DND-41 (cell line): ENCODE measurements at regions not wholly inside any gene's neighbourhood (a gene's known extent, or its start where the extent isn't known, plus 50 kb on each side); places are given as distances from the start of the nearest gene placed in this dataset.

Experiments
- ATAC-seq: fragments of 200-7000 bp; cut with Tn5 transposase; 3 replicates; pipeline ENCODE4 v1.9.1; 2021; ENCODE audit warnings: low read depth; ENCODE audit not compliant: insufficient read depth
- DNase-seq: peaks from one replicate; pipeline ENCODE4 v3.0.0-alpha.2; 2020
- H2AFZ ChIP-seq: 2 replicates; pipeline ENCODE4 v1.6.0; 2012; ENCODE audit warnings: low read depth, low read length
- H3K27ac ChIP-seq: 2 replicates; pipeline ENCODE4 v1.5.1; 2012; ENCODE audit warnings: low read length, inconsistent platforms
- H3K27me3 ChIP-seq: fragments of 200-600 bp; sonication (generic); 2 replicates; pipeline ENCODE4 v1.6.0; 2012; ENCODE audit warnings: low read length, mild to moderate bottlenecking, inconsistent platforms; ENCODE audit not compliant: insufficient read depth, poor library complexity
- H3K36me3 ChIP-seq: 2 replicates; pipeline ENCODE4 v1.5.1; 2012; ENCODE audit warnings: low read length, inconsistent platforms; ENCODE audit not compliant: insufficient read depth
- H3K4me1 ChIP-seq: 2 replicates; pipeline ENCODE4 v1.5.1; 2012; ENCODE audit warnings: mild to moderate bottlenecking, low read length; ENCODE audit not compliant: insufficient read depth
- H3K4me2 ChIP-seq: 2 replicates; pipeline ENCODE4 v1.6.0; 2012; ENCODE audit warnings: mild to moderate bottlenecking, moderate library complexity, low read length, inconsistent platforms; ENCODE audit not compliant: insufficient read depth
- H3K4me3 ChIP-seq, 2 experiments: fragments of 200-600 bp in 1 of 2; shearing (Covaris generic) in 1 of 2; 2 replicates each; pipeline ENCODE4 v1.5.1; 2012 to 2016; ENCODE audit warnings: inconsistent platforms in 2 of 2, low read length in 2 of 2, mild to moderate bottlenecking in 2 of 2, low read depth in 1 of 2, moderate library complexity in 1 of 2
- H3K79me2 ChIP-seq: 2 replicates; pipeline ENCODE4 v1.6.0; 2012; ENCODE audit warnings: low read length, inconsistent platforms; ENCODE audit not compliant: insufficient read depth
- H3K9ac ChIP-seq: 2 replicates; pipeline ENCODE4 v1.6.0; 2012; ENCODE audit warnings: low read depth, mild to moderate bottlenecking, inconsistent platforms, low read length, moderate library complexity
- H3K9me3 ChIP-seq: 2 replicates; pipeline ENCODE4 v1.5.1; 2012; ENCODE audit warnings: low read length, moderate library complexity, mild to moderate bottlenecking, inconsistent platforms; ENCODE audit not compliant: insufficient read depth, severe bottlenecking
- H4K20me1 ChIP-seq: 2 replicates; pipeline ENCODE4 v1.6.0; 2012; ENCODE audit warnings: low read length; ENCODE audit not compliant: insufficient read depth
- EZH2 ChIP-seq: IDR thresholded peaks from 3 replicates; pipeline ENCODE4 v1.6.1; 2012; ENCODE audit warnings: borderline replicate concordance, low read depth, mild to moderate bottlenecking, moderate library complexity, low read length, inconsistent platforms; ENCODE audit not compliant: severe bottlenecking
- TF ChIP-seq, protein P1 (sequence below): IDR thresholded peaks from 2 replicates; pipeline ENCODE4 v1.5.1; 2012; ENCODE audit warnings: borderline replicate concordance, low read length, moderate library complexity, mild to moderate bottlenecking; ENCODE audit not compliant: poor library complexity, severe bottlenecking; ENCODE audit errors: extremely low read depth

DNA sequence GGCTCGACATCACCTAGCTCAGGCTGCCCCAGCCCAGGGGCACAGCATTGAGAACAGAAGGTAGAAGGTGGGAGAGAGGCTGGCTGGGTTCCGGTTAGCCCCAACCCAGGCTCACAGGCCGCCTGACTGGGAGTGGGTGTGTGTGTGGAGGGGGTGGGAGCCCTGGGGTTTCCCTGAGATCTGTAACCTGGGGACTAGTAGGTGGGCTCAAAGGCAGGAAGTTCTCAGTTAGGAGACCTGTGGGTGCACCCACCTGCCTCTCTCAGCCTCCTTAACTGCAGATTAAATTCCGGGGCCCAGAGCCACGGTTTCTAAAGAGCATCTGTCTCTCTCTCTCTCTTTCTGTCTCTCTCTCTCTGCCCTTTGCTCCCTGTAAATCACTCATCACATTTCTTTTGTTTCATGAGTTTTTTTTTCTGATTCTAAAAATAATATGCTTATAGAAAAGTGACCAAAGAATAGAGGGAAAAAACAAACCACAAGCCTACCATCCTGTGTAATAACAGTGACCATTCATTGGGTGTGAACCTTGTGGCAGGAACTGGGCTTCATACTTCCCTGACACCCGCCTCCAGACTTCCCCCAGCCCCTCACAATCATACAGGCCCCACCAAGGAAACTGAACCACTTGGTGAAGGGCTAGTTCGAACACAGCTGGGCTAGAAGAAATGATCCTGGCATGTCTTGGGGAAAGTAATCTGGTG, 83.4 kb upstream of the SMNDC1 start:
- H3K79me2 ChIP-seq, result no peaks in the 10 kb centered on the region
- no peak overlapping the region for H3K27ac ChIP-seq
- H2AFZ ChIP-seq, result no peak overlapping the region
- no peaks in the 10 kb centered on the region for H3K36me3 ChIP-seq
- TF ChIP-seq, protein P1, sequence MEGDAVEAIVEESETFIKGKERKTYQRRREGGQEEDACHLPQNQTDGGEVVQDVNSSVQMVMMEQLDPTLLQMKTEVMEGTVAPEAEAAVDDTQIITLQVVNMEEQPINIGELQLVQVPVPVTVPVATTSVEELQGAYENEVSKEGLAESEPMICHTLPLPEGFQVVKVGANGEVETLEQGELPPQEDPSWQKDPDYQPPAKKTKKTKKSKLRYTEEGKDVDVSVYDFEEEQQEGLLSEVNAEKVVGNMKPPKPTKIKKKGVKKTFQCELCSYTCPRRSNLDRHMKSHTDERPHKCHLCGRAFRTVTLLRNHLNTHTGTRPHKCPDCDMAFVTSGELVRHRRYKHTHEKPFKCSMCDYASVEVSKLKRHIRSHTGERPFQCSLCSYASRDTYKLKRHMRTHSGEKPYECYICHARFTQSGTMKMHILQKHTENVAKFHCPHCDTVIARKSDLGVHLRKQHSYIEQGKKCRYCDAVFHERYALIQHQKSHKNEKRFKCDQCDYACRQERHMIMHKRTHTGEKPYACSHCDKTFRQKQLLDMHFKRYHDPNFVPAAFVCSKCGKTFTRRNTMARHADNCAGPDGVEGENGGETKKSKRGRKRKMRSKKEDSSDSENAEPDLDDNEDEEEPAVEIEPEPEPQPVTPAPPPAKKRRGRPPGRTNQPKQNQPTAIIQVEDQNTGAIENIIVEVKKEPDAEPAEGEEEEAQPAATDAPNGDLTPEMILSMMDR, result no peak
- TF ChIP-seq EZH2, result no peak
- no peak overlapping the region for H3K4me2 ChIP-seq
- H3K4me3 ChIP-seq, result no peak overlapping the region
- ATAC-seq (no peak), DNase-seq (no peak)
- H4K20me1 ChIP-seq, result no peaks in the 10 kb centered on the region
- no peak overlapping the region for H3K9ac ChIP-seq
- H3K27me3 ChIP-seq, result peaks cover 13% of the 10 kb centered on the region
- H3K9me3 ChIP-seq, result no peaks in the 10 kb centered on the region
- H3K4me1 ChIP-seq, result no peaks in the 10 kb centered on the region

DNA sequence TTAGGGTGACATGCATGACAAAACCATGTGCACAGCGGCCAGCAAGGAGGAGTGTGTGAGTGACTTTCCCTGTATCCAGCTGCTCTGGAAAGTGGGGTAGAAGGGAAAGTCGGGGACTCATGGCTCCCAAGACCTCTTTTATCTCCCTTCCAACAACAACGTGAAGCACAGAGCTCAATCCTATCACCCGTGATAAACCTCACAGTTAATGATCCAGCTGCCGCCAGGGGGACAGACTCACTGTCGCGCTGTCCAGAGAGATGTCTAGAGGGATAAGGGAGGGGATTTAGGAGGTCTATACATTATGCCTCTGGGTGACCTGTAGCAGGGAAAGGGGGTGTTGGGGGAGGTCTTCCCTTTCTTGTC, 84.0 kb upstream of the SMNDC1 start:
- Histone ChIP-seq H4K20me1 (no peaks in the 10 kb centered on the region), H3K4me2 (no peak overlapping the region), H3K36me3 (no peaks in the 10 kb centered on the region), H3K27me3 (peaks cover 13% of the 10 kb centered on the region), H2AFZ (no peak overlapping the region), H3K4me1 (no peaks in the 10 kb centered on the region), H3K27ac (no peak overlapping the region), H3K9me3 (no peaks in the 10 kb centered on the region), H3K9ac (no peak overlapping the region), H3K79me2 (no peaks in the 10 kb centered on the region), H3K4me3 (no peak overlapping the region)
- TF ChIP-seq EZH2, result no peak
- TF ChIP-seq, protein P1, result no peak
- ATAC-seq, result no peak
- DNase-seq, result no peak

DNA sequence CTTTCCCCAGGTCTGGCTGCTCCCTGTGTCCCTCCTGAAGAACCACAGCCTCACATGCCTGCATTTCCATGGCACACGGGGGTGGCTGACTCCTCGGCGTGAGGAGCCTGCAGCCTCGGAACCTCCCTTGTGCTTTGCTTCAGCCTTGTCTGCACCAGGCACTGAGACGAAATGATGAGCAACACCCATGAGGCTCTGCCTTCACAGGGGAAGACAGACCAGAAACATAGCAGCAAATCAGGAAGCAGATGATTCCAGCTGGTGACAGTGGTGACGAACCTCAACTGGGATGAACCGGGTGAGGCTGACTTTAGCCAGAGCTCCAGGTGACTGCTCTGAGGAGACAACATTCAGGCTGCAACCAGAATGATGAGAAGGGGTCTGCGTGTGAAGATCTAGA, 84.5 kb upstream of the SMNDC1 start:
- no peak overlapping the region for H2AFZ ChIP-seq
- H3K79me2 ChIP-seq, result no peaks in the 10 kb centered on the region
- peaks cover 13% of the 10 kb centered on the region for H3K27me3 ChIP-seq
- H3K9ac ChIP-seq, result no peak overlapping the region
- no peak overlapping the region for H3K4me3 ChIP-seq
- no peaks in the 10 kb centered on the region for H3K9me3 ChIP-seq
- no peak overlapping the region for H3K27ac ChIP-seq
- H3K4me1 ChIP-seq, result no peaks in the 10 kb centered on the region
- no peak for ATAC-seq
- no peak overlapping the region for H3K4me2 ChIP-seq
- DNase-seq, result no peak
- TF ChIP-seq EZH2, result no peak
- TF ChIP-seq, protein P1, result no peak
- no peaks in the 10 kb centered on the region for H4K20me1 ChIP-seq
- no peaks in the 10 kb centered on the region for H3K36me3 ChIP-seq

DNA sequence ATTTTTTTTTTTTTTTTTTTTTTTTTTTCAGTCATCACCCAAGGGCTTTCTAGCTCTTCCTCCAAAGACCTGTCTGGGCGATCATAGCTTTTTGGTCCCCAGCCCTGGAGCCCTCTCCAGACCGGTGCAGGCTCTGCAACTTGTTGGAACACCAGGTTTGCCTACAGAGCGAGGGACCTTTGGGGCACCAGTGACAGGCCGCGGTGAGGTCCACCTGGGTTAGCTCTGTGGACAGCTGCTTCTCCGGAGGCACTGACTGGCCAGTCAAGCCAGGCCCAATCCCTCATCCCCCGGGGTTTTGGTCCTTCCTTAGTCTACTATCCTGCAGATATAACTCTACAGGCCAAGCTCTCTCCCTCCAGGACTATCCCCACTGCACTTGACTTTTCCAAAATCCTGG, 86.8 kb upstream of the SMNDC1 start:
- no peak for ATAC-seq
- Histone ChIP-seq H2AFZ (no peak overlapping the region), H4K20me1 (no peaks in the 10 kb centered on the region), H3K36me3 (no peaks in the 10 kb centered on the region), H3K9ac (no peak overlapping the region), H3K9me3 (no peaks in the 10 kb centered on the region), H3K27ac (no peak overlapping the region), H3K4me1 (no peaks in the 10 kb centered on the region), H3K27me3 (peaks cover 10% of the 10 kb centered on the region), H3K4me2 (no peak overlapping the region), H3K4me3 (no peak overlapping the region), H3K79me2 (no peaks in the 10 kb centered on the region)
- TF ChIP-seq EZH2, result no peak
- TF ChIP-seq, protein P1, result no peak
- no peak for DNase-seq
